Coronary artery (tissue), 2 donors: ENCODE measurements at regions not wholly inside any gene's neighbourhood (a gene's known extent, or its start where the extent isn't known, plus 50 kb on each side); places are given as distances from the start of the nearest gene placed in this dataset.

Experiments used
- DNase-seq: peaks from one replicate; pipeline ENCODE4 v3.0.0-alpha.2; 2017; ENCODE audit warnings: low spot score
- H3K27ac ChIP-seq, 2 donors: fragments of 200-600 bp; sonication (generic); one replicate each; pipeline ENCODE4 v1.5.1; 2016 to 2019
- H3K4me3 ChIP-seq: fragments of 200-600 bp; sonication (generic); 2 replicates; pipeline ENCODE4 v1.5.1; 2016; ENCODE audit warnings: mild to moderate bottlenecking, moderate library complexity
- CTCF ChIP-seq: fragments of 200-600 bp; sonication (generic); IDR thresholded peaks from one replicate; pipeline ENCODE4 v1.5.1; 2019; ENCODE audit warnings: antibody characterized with exemption

GRCh38 chr14:87156878-87157277, 836.1 kb downstream of the GALC start:
- no peak for DNase-seq
- Histone ChIP-seq H3K4me3 (no peak overlapping the region), H3K27ac (no peak overlapping the region)
- no peak for TF ChIP-seq CTCF

- H3K27ac ChIP-seq = no peak overlapping the region
- H3K4me3 ChIP-seq = no peak overlapping the region
- TF ChIP-seq CTCF = no peak
- no peak for DNase-seq
These were observed 837.0 kb downstream of the GALC start for GRCh38 chr14:87155856-87156488.

GRCh38 chr14:87153901-87154300, 839.1 kb downstream of the GALC start:
- TF ChIP-seq CTCF = no peak
- no peak overlapping the region for H3K4me3 ChIP-seq
- H3K27ac ChIP-seq = no peak overlapping the region
- no peak for DNase-seq

GRCh38 chr14:87153391-87153790, 839.6 kb downstream of the GALC start:
- H3K4me3 ChIP-seq = no peak overlapping the region
- no peak for DNase-seq
- TF ChIP-seq CTCF = no peak
- no peak overlapping the region for H3K27ac ChIP-seq

- H3K4me3 ChIP-seq = no peak overlapping the region
- no peak for DNase-seq
- TF ChIP-seq CTCF = no peak
- no peak overlapping the region for H3K27ac ChIP-seq
These were observed 840.3 kb downstream of the GALC start for GRCh38 chr14:87152693-87153092.

- TF ChIP-seq CTCF = no peak
- Histone ChIP-seq H3K4me3 (no peak overlapping the region), H3K27ac (no peak overlapping the region)
- no peak for DNase-seq
These were observed 843.2 kb downstream of the GALC start for GRCh38 chr14:87149583-87150354.

- Histone ChIP-seq H3K4me3 (no peak overlapping the region), H3K27ac (no peak overlapping the region)
- no peak for TF ChIP-seq CTCF
- no peak for DNase-seq
These were observed 844.3 kb downstream of the GALC start for GRCh38 chr14:87148655-87149054.
